ENCODE measurements at regions not wholly inside any gene's neighbourhood (a gene's known extent, or its start where the extent isn't known, plus 50 kb on each side); places are given as distances from the start of the nearest gene placed in this dataset.

DNA sequence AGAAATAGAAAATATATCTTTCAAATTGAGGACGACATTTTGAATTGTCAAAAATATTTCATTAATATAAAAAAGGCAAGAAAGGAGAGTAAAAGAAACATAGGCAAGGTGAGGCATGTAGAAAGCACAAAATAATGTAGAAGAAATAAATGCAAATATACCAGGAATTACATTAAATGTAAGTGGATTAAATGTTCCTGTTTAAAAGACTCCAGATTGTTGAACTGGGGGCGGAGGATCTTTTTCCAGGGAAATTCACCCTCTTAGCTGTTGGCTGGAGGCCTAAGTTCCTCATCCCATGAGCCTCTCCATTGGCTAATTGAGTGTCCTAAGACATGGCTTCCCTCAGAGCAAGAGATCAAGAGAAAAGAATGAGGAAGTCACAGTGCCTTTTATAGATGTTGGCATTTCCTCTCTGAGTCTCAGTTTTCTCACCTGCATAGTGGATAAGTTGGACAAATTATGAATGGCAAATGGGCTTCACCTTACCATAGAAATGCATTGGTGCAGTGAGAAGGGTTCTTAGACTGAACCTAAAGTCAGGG is 147.4 kb upstream of the SMAD3 start:
- no peak for TF ChIP-seq CTCF (IDR thresholded peaks at IDR 0.05)
- DNase-seq (ENCODE audit: low spot score in 2 of 2): no peak

DNA sequence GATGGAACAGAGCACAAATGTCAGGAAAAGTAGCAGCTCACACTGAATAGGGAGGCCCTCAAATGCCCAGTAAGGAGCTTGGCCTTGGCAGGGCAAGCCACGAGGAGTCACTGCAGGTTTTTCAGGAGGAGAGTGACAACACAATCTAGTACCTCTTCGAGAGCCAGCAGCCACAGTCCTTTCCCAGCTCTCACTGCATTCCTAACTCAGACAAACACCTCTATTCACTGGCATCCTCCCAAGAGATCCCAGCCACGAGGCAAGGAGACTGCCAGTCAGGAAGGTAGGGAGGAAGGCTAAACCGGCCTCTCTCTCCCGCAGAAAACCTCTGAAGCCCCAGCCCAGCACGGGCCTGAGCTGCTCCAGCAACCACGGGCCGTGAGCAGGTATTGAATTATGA is 146.0 kb upstream of the SMAD3 start:
- no peak overlapping the region for H3K27ac ChIP-seq
- no peak overlapping the region for H3K4me3 ChIP-seq
- TF ChIP-seq CTCF (IDR thresholded peaks at IDR 0.05): no peak
- peaks cover 0 to 6% of the 10 kb centered on the region in 2 donors for H3K4me1 ChIP-seq
- H3K27me3 ChIP-seq: no peaks in the 10 kb centered on the region
- H3K36me3 ChIP-seq: no peaks in the 10 kb centered on the region
- intact Hi-C loops (cut with DNase I): no loop called here
- peaks cover 0 to 12% of the 10 kb centered on the region in 2 donors for H3K9me3 ChIP-seq
- no peak for DNase-seq (ENCODE audit: low spot score in 2 of 2)

More for the DNA sequence above, 147.4 kb upstream of the SMAD3 start:
- no peak overlapping the region for H3K27ac ChIP-seq
- intact Hi-C loops (cut with DNase I): no loop called here
- H3K4me3 ChIP-seq: no peak overlapping the region
- H3K36me3 ChIP-seq: no peaks in the 10 kb centered on the region
- H3K9me3 ChIP-seq: peaks cover 0 to 12% of the 10 kb centered on the region in 2 donors
- no peaks in the 10 kb centered on the region for H3K27me3 ChIP-seq
- peaks cover 0 to 6% of the 10 kb centered on the region in 2 donors for H3K4me1 ChIP-seq

GRCh38 chr15:66921319-66921915 is 144.0 kb upstream of the SMAD3 start:
- H3K9me3 ChIP-seq: peaks cover 0 to 12% of the 10 kb centered on the region in 2 donors
- intact Hi-C loops (cut with DNase I): no loop called here
- no peak for TF ChIP-seq CTCF (IDR thresholded peaks at IDR 0.05)
- DNase-seq (ENCODE audit: low spot score in 2 of 2): peak in 1 of 2 donors; percentile 31
- H3K36me3 ChIP-seq: no peaks in the 10 kb centered on the region
- peaks cover 0 to 6% of the 10 kb centered on the region in 2 donors for H3K4me1 ChIP-seq
- no peaks in the 10 kb centered on the region for H3K27me3 ChIP-seq
- H3K4me3 ChIP-seq: peak overlapping the region in 1 of 2 donors; percentile 4
- H3K27ac ChIP-seq: peak overlapping the region; percentile 30 to 31

GRCh38 chr15:66922608-66923007 is 142.8 kb upstream of the SMAD3 start:
- no peak for TF ChIP-seq CTCF (IDR thresholded peaks at IDR 0.05)
- Histone ChIP-seq H3K9me3 (peaks cover 0 to 6% of the 10 kb centered on the region in 2 donors), H3K27ac (no peak overlapping the region), H3K27me3 (no peaks in the 10 kb centered on the region), H3K4me1 (peaks cover 0 to 6% of the 10 kb centered on the region in 2 donors), H3K4me3 (no peak overlapping the region), H3K36me3 (no peaks in the 10 kb centered on the region)
- intact Hi-C loops (cut with DNase I): no loop called here
- DNase-seq (ENCODE audit: low spot score in 2 of 2): no peak

- peak in 2 of 3 experiments; percentile 22 to 23 for TF ChIP-seq CTCF (IDR thresholded peaks at IDR 0.05)
- no peaks in the 10 kb centered on the region for H3K9me3 ChIP-seq
These were observed 141.9 kb upstream of the SMAD3 start for GRCh38 chr15:66923438-66923881.

More at GRCh38 chr15:66923438-66923881, 141.9 kb upstream of the SMAD3 start:
- H3K4me1 ChIP-seq: peaks cover 0 to 6% of the 10 kb centered on the region in 2 donors
- intact Hi-C loops (cut with DNase I): no loop called here
- no peak for DNase-seq (ENCODE audit: low spot score in 2 of 2)
- H3K27me3 ChIP-seq: no peaks in the 10 kb centered on the region
- H3K27ac ChIP-seq: no peak overlapping the region
- H3K4me3 ChIP-seq: no peak overlapping the region
- no peaks in the 10 kb centered on the region for H3K36me3 ChIP-seq
